ENCODE measurements at regions not wholly inside any gene's neighbourhood (a gene's known extent, or its start where the extent isn't known, plus 50 kb on each side); places are given as distances from the start of the nearest gene placed in this dataset.
"Not testable (repeated sequence)": the region's sequence is repeated elsewhere in the genome, so short reads cannot be mapped to it uniquely, and the experiment has no call there.

DNA sequence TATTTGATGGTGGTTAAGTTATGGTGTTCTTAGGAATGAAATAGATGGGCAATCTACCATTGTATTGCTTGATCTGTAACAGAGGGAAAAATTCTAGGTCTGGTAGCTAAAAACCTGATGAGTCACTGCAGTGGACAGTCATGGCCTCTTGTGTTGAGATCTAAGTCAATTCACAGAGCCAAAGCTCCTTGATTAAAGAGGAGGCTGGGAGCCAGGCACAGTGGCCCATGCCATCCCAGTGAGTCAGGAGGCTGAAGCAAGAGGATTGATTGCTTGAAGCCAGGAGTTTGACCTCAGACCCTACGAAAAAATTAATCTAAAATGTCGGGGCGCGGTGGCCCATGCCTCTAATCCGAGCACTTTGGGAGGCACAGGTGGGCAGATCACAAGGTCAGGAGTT lies 67.1 kb upstream of the KPNA3 start:
- H3K9ac ChIP-seq: peak overlapping the region; percentile 16; the same call in 1 of the 2 replicates
- no peaks in the 10 kb centered on the region for H3K9me3 ChIP-seq (ENCODE audit: low read depth)
- no peaks in the 10 kb centered on the region for H4K20me1 ChIP-seq (ENCODE audit: insufficient read depth)
- in situ Hi-C loops (cut with MboI): no loop called here
- H3K4me3 ChIP-seq: peak overlapping the region; percentile 44
- WGBS, 2 experiments (ENCODE audit: low coverage in 1 of 2, low lambda C conversion rate in 2 of 2, missing lambda C conversion rate in 2 of 2): 32 to 42% methylated on average over 5 of the region's 5 CpGs
- peak overlapping the region; percentile 82 for H3K27ac ChIP-seq
- peaks cover 36% of the 10 kb centered on the region for H3F3A ChIP-seq (ENCODE audit: insufficient read depth)
- no peaks in the 10 kb centered on the region for H3K27me3 ChIP-seq (replicated peaks; ENCODE audit: insufficient read depth)
- H3K9me2 ChIP-seq (ENCODE audit: insufficient read depth): no peaks in the 10 kb centered on the region
- H3K36me3 ChIP-seq (ENCODE audit: low read depth): no peaks in the 10 kb centered on the region
- DNase-seq: peak; percentile 96
- no peak for TF ChIP-seq EZH2phosphoT487 (IDR thresholded peaks at IDR 0.05; ENCODE audit: insufficient read depth, low read depth)
- no peak for TF ChIP-seq EZH2 (IDR thresholded peaks at IDR 0.05; ENCODE audit: insufficient read depth, poor library complexity, severe bottlenecking)
- no peaks in the 10 kb centered on the region for H3K79me2 ChIP-seq (ENCODE audit: insufficient read depth)
- H2AFZ ChIP-seq: peak overlapping the region; percentile 47; the same call in 1 of the 2 replicates
- peaks cover 33% of the 10 kb centered on the region for H3K4me1 ChIP-seq (ENCODE audit: insufficient read depth)
- peak overlapping the region; percentile 79 for H3K4me2 ChIP-seq (ENCODE audit: unreplicated experiment)

DNA sequence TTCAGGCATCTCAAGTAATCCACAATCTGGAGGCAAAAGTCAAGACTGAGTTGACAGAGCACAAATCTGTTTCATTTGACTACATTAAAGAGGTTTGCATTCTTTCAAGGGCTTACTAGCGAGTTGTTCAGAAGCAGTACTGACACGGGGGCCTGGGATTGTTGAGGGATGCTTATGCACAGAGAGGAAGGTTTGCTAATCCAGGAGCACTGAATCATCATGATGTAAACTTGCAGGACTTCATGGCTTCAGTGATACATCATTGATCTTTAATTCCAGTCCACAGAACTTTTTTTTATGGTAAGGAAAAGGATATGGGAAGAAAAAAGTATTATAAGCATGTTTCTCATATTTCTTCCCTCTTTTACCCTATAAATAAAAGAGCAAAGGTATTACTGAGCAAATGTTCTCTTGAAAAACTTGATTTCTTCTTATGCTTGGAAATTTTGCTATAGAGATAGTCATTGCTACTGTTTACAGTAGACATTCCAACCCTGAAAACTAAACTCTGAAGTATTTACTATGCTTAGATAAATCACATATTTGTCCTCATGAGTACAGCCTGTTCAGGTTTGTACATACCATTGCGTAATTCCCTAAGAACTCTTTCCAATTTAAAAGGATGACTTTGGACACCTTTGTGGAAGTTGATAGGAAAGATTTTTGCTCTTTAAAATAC lies 65.8 kb upstream of the KPNA3 start:
- 0 out of 2 replicates have a peak overlapping the region, but pooled peaks have one; percentile 28 for H2AFZ ChIP-seq
- H3K27me3 ChIP-seq (replicated peaks; ENCODE audit: insufficient read depth): no peaks in the 10 kb centered on the region
- peaks cover 36% of the 10 kb centered on the region for H3F3A ChIP-seq (ENCODE audit: insufficient read depth)
- in situ Hi-C loops (cut with MboI): no loop called here
- H3K9ac ChIP-seq: peak overlapping the region; percentile 55
- H3K9me2 ChIP-seq (ENCODE audit: insufficient read depth): no peaks in the 10 kb centered on the region
- no peak for TF ChIP-seq EZH2 (IDR thresholded peaks at IDR 0.05; ENCODE audit: insufficient read depth, poor library complexity, severe bottlenecking)
- TF ChIP-seq EZH2phosphoT487 (IDR thresholded peaks at IDR 0.05; ENCODE audit: insufficient read depth, low read depth): no peak
- no peaks in the 10 kb centered on the region for H3K79me2 ChIP-seq (ENCODE audit: insufficient read depth)
- no peaks in the 10 kb centered on the region for H4K20me1 ChIP-seq (ENCODE audit: insufficient read depth)
- H3K9me3 ChIP-seq (ENCODE audit: low read depth): no peaks in the 10 kb centered on the region
- 1 to 3% methylated on average over 3 of the region's 3 CpGs for WGBS, 2 experiments (ENCODE audit: low coverage in 1 of 2, low lambda C conversion rate in 2 of 2, missing lambda C conversion rate in 2 of 2)
- no peaks in the 10 kb centered on the region for H3K36me3 ChIP-seq (ENCODE audit: low read depth)
- DNase-seq: peak; percentile 96
- H3K4me2 ChIP-seq (ENCODE audit: unreplicated experiment): peak overlapping the region; percentile 79
- H3K27ac ChIP-seq: peak overlapping the region; percentile 82
- H3K4me3 ChIP-seq: peak overlapping the region; percentile 25; the same call in 1 of the 2 replicates
- peaks cover 33% of the 10 kb centered on the region for H3K4me1 ChIP-seq (ENCODE audit: insufficient read depth)

DNA sequence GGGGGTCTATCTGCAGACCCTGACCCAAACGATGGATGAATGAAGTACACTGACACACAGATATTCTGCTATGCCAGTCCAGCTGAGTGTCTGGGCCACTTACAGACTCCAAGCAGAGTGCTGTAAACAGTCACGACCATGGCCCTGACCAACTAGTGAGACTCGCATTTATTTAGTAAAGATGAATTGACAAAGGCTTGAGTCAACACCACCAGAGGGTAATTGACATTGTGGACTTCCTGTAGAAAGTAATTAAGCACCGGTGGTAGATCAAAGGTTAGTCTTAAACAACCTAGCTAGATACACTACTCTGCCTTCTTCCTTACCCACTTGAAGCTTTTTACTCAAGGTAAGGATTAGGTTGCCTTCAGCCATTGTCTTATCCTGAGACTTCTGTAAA lies 63.4 kb upstream of the KPNA3 start:
- DNase-seq: no peak
- Histone ChIP-seq H3K27me3 (replicated peaks; ENCODE audit: insufficient read depth) (no peaks in the 10 kb centered on the region), H2AFZ (no peak overlapping the region), H4K20me1 (ENCODE audit: insufficient read depth) (no peaks in the 10 kb centered on the region), H3K27ac (no peak overlapping the region), H3K4me2 (ENCODE audit: unreplicated experiment) (no peak overlapping the region), H3F3A (ENCODE audit: insufficient read depth) (peaks cover 36% of the 10 kb centered on the region), H3K36me3 (ENCODE audit: low read depth) (no peaks in the 10 kb centered on the region), H3K79me2 (ENCODE audit: insufficient read depth) (no peaks in the 10 kb centered on the region), H3K4me3 (no peak overlapping the region), H3K4me1 (ENCODE audit: insufficient read depth) (peaks cover 33% of the 10 kb centered on the region), H3K9me3 (ENCODE audit: low read depth) (no peaks in the 10 kb centered on the region), H3K9me2 (ENCODE audit: insufficient read depth) (no peaks in the 10 kb centered on the region), H3K9ac (no peak overlapping the region)
- in situ Hi-C loops (cut with MboI): no loop called here
- WGBS, 2 experiments (ENCODE audit: low coverage in 1 of 2, low lambda C conversion rate in 2 of 2, missing lambda C conversion rate in 2 of 2): 81% methylated on average over 4 of the region's 4 CpGs
- TF ChIP-seq EZH2phosphoT487 (IDR thresholded peaks at IDR 0.05; ENCODE audit: insufficient read depth, low read depth): no peak
- no peak for TF ChIP-seq EZH2 (IDR thresholded peaks at IDR 0.05; ENCODE audit: insufficient read depth, poor library complexity, severe bottlenecking)

DNA sequence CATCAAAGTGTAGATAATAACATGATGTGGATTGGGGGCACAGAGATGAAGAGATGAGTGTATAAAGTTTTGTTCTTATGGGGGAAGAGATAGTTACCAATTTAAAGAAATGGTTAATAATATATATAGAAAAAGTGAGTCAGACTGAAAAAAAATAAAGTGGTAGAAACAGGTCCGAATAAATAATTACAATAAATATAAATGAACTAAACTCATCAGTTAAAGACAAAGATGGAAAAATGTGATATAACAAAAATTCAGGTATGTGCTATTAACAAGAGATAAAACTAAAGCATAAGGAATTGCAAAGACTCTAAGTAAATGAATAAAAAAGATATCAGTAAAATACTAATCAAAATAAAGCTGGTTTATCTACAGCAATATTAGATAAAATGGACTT lies 61.1 kb upstream of the KPNA3 start:
- 90 to 91% methylated on average over 1 of the region's 1 CpG for WGBS, 2 experiments (ENCODE audit: low coverage in 1 of 2, low lambda C conversion rate in 2 of 2, missing lambda C conversion rate in 2 of 2)

DNA sequence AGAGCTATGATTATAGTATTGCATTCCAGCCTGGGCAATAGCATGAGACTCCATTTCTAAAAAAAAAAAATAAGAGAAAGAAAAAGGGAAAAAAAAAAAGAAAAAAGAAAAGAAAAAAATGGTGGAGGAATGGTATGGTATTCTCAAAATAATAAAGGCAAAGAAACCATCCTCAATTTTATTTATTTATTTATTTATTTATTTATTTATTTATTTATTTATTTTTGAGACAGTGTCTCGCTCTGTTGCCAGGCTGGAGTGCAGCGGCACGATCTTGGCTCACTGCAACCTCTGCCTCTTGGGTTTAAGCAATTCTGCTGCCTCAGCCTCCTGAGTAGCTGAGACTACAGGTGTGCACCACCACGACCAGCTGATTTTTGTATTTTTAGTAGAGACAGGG lies 60.0 kb upstream of the KPNA3 start:
- WGBS, 2 experiments (ENCODE audit: low coverage in 1 of 2, low lambda C conversion rate in 2 of 2, missing lambda C conversion rate in 2 of 2): 89 to 94% methylated on average over 4 of the region's 4 CpGs
- H3K9ac ChIP-seq; H3K27ac ChIP-seq; H2AFZ ChIP-seq; H3K9me3 ChIP-seq (ENCODE audit: low read depth); H3K27me3 ChIP-seq (replicated peaks; ENCODE audit: insufficient read depth); H3K4me1 ChIP-seq (ENCODE audit: insufficient read depth); H3K9me2 ChIP-seq (ENCODE audit: insufficient read depth); H3K36me3 ChIP-seq (ENCODE audit: low read depth); H3K79me2 ChIP-seq (ENCODE audit: insufficient read depth); in situ Hi-C loops (cut with MboI); H3K4me2 ChIP-seq (ENCODE audit: unreplicated experiment); DNase-seq; H4K20me1 ChIP-seq (ENCODE audit: insufficient read depth); H3K4me3 ChIP-seq: not testable (repeated sequence)
- peaks cover 12% of the 10 kb centered on the region for H3F3A ChIP-seq (ENCODE audit: insufficient read depth)

More for the DNA sequence above, 61.1 kb upstream of the KPNA3 start:
- H3K79me2 ChIP-seq (ENCODE audit: insufficient read depth): no peaks in the 10 kb centered on the region
- no peaks in the 10 kb centered on the region for H3K9me2 ChIP-seq (ENCODE audit: insufficient read depth)
- H3K36me3 ChIP-seq (ENCODE audit: low read depth): no peaks in the 10 kb centered on the region
- TF ChIP-seq EZH2phosphoT487 (IDR thresholded peaks at IDR 0.05; ENCODE audit: insufficient read depth, low read depth) (no peak), EZH2 (IDR thresholded peaks at IDR 0.05; ENCODE audit: insufficient read depth, poor library complexity, severe bottlenecking) (no peak)
- no peak overlapping the region for H3K9ac ChIP-seq
- no peak overlapping the region for H3K4me3 ChIP-seq
- H2AFZ ChIP-seq: no peak overlapping the region
- no peak overlapping the region for H3K27ac ChIP-seq
- no peaks in the 10 kb centered on the region for H4K20me1 ChIP-seq (ENCODE audit: insufficient read depth)
- H3K9me3 ChIP-seq (ENCODE audit: low read depth): no peaks in the 10 kb centered on the region
- DNase-seq: no peak
- H3F3A ChIP-seq (ENCODE audit: insufficient read depth): peaks cover 22% of the 10 kb centered on the region
- H3K4me2 ChIP-seq (ENCODE audit: unreplicated experiment): no peak overlapping the region
- in situ Hi-C loops (cut with MboI): no loop called here
- H3K4me1 ChIP-seq (ENCODE audit: insufficient read depth): peaks cover 14% of the 10 kb centered on the region
- H3K27me3 ChIP-seq (replicated peaks; ENCODE audit: insufficient read depth): no peaks in the 10 kb centered on the region

Measured in GM23248 (cell line).